AG09319 (cell line): ENCODE measurements at regions not wholly inside any gene's neighbourhood (a gene's known extent, or its start where the extent isn't known, plus 50 kb on each side); places are given as distances from the start of the nearest gene placed in this dataset.

ENCODE experiments used
- DNase-seq: peaks from one replicate; pipeline ENCODE4 v3.0.0-alpha.2; 2010; ENCODE audit warnings: low read depth; ENCODE audit errors: extremely low read depth
- TF ChIP-seq, protein P1 (sequence below): IDR thresholded peaks from 2 replicates; pipeline ENCODE4 v1.5.1; 2011; ENCODE audit warnings: low read depth, mild to moderate bottlenecking, inconsistent platforms, low read length, moderate library complexity

DNA sequence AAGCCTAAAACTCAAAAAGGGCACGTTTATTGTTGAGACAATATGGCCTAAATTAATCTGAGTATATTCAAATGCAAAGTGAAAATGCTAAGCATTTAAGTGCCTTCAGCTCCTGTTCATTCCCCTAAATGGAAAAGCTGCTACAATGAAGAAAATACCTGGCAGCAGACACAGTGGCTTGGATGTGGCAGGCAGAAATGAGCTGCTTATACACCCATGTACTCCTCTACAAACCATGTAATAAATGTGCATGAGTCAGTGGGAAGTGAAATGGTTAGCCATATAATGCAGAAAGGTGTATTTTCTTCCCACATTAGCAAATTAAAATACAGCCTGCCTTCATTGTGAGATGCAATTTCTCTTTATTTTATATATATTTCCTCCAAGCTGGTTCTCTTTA is 859.2 kb upstream of the SEMA6A start:
- no peak for DNase-seq

DNA sequence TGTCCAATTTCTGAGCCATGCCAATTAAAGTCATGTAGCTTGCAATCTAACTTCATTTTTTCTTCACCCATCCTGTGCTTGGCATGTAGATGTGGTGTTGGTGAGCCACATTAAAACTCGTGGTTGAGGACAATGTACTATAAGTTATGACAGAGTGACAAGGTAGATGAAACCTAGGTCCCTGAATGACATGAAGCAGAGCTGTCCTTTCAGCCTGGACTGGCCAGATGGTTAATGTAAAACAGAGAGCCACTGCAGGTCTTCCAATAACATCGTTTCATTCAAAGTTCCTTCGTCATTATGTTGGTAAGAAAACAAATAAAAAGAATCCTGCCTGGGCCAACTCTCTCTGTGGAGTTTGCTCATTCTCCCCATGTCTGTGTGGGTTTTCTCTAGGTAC is 856.5 kb upstream of the SEMA6A start:
- DNase-seq, result no peak
- TF ChIP-seq, protein P1, sequence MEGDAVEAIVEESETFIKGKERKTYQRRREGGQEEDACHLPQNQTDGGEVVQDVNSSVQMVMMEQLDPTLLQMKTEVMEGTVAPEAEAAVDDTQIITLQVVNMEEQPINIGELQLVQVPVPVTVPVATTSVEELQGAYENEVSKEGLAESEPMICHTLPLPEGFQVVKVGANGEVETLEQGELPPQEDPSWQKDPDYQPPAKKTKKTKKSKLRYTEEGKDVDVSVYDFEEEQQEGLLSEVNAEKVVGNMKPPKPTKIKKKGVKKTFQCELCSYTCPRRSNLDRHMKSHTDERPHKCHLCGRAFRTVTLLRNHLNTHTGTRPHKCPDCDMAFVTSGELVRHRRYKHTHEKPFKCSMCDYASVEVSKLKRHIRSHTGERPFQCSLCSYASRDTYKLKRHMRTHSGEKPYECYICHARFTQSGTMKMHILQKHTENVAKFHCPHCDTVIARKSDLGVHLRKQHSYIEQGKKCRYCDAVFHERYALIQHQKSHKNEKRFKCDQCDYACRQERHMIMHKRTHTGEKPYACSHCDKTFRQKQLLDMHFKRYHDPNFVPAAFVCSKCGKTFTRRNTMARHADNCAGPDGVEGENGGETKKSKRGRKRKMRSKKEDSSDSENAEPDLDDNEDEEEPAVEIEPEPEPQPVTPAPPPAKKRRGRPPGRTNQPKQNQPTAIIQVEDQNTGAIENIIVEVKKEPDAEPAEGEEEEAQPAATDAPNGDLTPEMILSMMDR, result no peak

More for the DNA sequence above, 859.2 kb upstream of the SEMA6A start:
- TF ChIP-seq, protein P1, result no peak

DNA sequence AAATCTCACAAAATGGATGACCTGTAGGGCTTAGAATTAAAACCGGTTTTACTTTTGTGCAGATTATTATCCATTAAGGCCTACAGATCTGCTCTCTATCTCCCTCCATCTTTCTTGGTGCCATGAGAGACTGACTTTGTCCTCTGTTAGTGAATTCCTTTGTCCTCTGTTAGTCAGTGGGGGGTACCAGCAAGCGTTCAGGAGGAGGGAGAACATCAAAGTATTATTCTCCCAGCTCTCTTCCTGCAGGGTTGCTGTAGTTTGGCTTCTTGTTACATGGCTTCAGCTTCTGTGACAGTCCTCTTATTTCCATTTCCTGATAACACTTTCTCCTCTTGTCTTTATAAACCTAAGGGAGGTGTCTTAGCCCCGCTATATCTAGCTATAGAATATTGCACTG is 850.5 kb upstream of the SEMA6A start:
- DNase-seq, result no peak
- TF ChIP-seq, protein P1, result no peak

DNA sequence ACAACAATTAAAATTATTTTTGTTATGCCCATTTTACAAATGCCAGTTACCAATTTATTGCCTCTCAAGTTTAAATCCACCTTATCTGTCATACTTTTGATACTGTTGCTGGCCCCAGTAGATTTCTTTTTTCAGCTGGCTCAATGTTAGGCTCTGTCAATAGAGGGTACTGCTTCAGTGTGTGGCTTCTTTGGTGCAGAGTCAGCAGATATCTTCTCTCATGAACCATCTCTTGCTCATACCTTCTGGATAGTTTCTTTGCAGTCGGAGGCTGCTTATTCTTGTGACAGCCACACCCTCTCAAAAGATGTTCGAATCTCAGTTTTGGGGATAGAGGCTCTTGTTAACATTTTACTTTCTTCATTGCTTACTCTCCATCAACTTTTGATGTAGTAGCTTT is 849.9 kb upstream of the SEMA6A start:
- DNase-seq, result no peak
- TF ChIP-seq, protein P1, result no peak

DNA sequence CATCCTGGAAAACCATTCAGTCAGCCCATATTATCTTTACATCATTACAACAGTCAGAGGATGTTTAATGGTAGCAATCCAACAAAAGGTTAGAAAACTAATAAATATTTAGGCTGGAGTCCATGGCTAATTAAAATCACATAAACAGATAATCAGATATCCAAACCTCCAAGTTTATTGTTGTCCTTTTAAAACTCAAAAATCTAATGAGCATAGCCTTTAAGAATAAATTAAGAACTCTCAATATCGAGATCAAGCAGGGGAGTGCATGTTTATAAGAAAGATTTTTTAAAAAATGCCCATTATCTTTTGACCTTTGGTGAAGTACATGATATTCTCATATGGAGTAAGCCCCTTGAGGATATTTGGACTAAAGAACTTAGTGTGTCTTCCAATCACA is 842.9 kb upstream of the SEMA6A start:
- TF ChIP-seq, protein P1, result no peak
- DNase-seq, result no peak

DNA sequence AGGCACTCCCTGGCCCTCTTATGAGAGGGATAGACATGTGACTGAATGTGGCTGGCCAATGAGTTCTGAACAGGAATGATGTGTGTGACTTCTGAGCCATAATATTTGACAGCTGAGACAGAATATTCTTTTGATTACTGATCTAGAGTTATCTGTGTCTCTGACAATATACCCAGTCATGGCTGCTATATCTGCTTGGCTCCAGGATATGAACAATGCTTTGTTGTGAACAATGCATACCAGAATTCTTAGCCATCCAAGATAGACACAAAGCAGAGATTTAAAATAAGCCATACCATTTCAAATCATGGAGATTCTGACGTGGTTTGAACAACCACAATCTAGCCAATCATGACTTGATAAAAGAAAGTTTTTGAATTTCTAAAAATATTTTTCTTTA is 840.3 kb upstream of the SEMA6A start:
- DNase-seq, result no peak
- TF ChIP-seq, protein P1, result no peak

DNA sequence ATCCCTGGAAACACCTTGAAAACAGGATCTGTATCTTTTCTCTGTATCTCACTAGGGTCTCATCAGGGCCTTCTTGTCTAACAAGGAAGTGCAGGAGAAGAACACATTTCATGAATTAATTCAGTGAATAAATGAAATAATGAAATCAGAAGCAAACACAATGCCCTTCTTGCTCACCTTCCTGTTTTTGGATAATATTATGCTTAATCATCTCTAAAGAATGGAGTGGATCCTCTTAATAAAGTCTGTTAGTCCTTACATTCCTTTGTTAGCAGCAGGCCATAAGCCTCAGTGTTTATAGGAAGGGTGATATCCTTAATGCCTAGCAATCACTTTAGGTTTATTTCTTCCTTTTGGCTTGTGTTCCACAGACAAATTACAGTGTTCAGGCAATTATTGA is 837.1 kb upstream of the SEMA6A start:
- DNase-seq, result no peak
- TF ChIP-seq, protein P1, result no peak
